HEK293 (cell line): ENCODE measurements at regions not wholly inside any gene's neighbourhood (a gene's known extent, or its start where the extent isn't known, plus 50 kb on each side); places are given as distances from the start of the nearest gene placed in this dataset.

Experiments
- BCL11A ChIP-seq: fragments of 450-650 bp; formaldehyde crosslinking; IDR thresholded peaks from 2 replicates; pipeline ENCODE4 v1.5.1; 2016; ENCODE audit warnings: low read depth, missing biosample characterization, missing genetic modification characterization
- CTCF ChIP-seq: fragments of 450-650 bp; formaldehyde crosslinking; IDR thresholded peaks from 2 replicates; pipeline ENCODE4 v1.5.1; 2016; ENCODE audit warnings: missing biosample characterization, missing genetic modification characterization
- HOXA7 ChIP-seq: sonication (generic); formaldehyde crosslinking; IDR thresholded peaks from 2 replicates; pipeline ENCODE4 v1.8.1; 2022; ENCODE audit warnings: missing genetic modification reagents, borderline replicate concordance
- PRDM1 ChIP-seq: fragments of 450-650 bp; formaldehyde crosslinking; IDR thresholded peaks from 2 replicates; pipeline ENCODE4; 2016; ENCODE audit warnings: missing biosample characterization, missing genetic modification characterization
- TSHZ1 ChIP-seq: fragments of 450-650 bp; formaldehyde crosslinking; IDR thresholded peaks from 2 replicates; pipeline ENCODE4 v1.5.1; 2016; ENCODE audit warnings: missing biosample characterization, missing genetic modification characterization, borderline replicate concordance
- ZBTB8A ChIP-seq: fragments of 450-650 bp; formaldehyde crosslinking; IDR thresholded peaks from 2 replicates; pipeline ENCODE4 v1.5.1; 2016; ENCODE audit warnings: missing biosample characterization, missing genetic modification characterization
- ZNF24 ChIP-seq: fragments of 450-650 bp; formaldehyde crosslinking; IDR thresholded peaks from 2 replicates; pipeline ENCODE4 v1.5.1; 2016; ENCODE audit warnings: missing biosample characterization, missing genetic modification characterization
- ZNF26 ChIP-seq: fragments of 450-650 bp; formaldehyde crosslinking; IDR thresholded peaks from 2 replicates; pipeline ENCODE4 v1.5.1; 2016; ENCODE audit warnings: missing biosample characterization, missing genetic modification characterization
- ZNF362 ChIP-seq: fragments of 450-650 bp; formaldehyde crosslinking; IDR thresholded peaks from 2 replicates; pipeline ENCODE4 v1.5.1; 2016; ENCODE audit warnings: missing biosample characterization, missing genetic modification characterization
- ZNF664 ChIP-seq: fragments of 450-650 bp; formaldehyde crosslinking; IDR thresholded peaks from 2 replicates; pipeline ENCODE4 v1.5.1; 2016; ENCODE audit warnings: missing biosample characterization, missing genetic modification characterization
- ZSCAN23 ChIP-seq: fragments of 450-650 bp; formaldehyde crosslinking; IDR thresholded peaks from 2 replicates; pipeline ENCODE4 v1.5.1; 2016; ENCODE audit warnings: missing biosample characterization, missing genetic modification characterization

- no peak for TF ChIP-seq ZNF24
- TF ChIP-seq PRDM1 (tag by site-specific recombination), result no peak
- TF ChIP-seq ZBTB8A (tag by site-specific recombination), result no peak
- TF ChIP-seq HOXA7 (CRISPR knock-in tag), result no peak
- no peak for TF ChIP-seq CTCF
- TF ChIP-seq ZNF26 (tag by site-specific recombination), result no peak
- TF ChIP-seq ZNF664, result no peak
- no peak for TF ChIP-seq BCL11A
- TF ChIP-seq ZNF362 (tag by site-specific recombination), result no peak
- TF ChIP-seq TSHZ1 (tag by site-specific recombination), result no peak
- TF ChIP-seq ZSCAN23 (tag by site-specific recombination), result no peak
Observed at GRCh38 chr1:192104852-192105251, 53.4 kb upstream of the RGS18 start.
